DOHH2 (cell line): ENCODE measurements at regions not wholly inside any gene's neighbourhood (a gene's known extent, or its start where the extent isn't known, plus 50 kb on each side); places are given as distances from the start of the nearest gene placed in this dataset.

ENCODE experiments used
- CTCF ChIP-seq: fragments of 200-600 bp; sonication (generic); IDR thresholded peaks from one replicate; pipeline ENCODE4 v1.5.1; 2014; ENCODE audit warnings: antibody characterized with exemption, mild to moderate bottlenecking, low read depth, low read length; ENCODE audit not compliant: poor library complexity, severe bottlenecking
- EZH2phosphoT487 ChIP-seq: fragments of 200-600 bp; sonication (generic); IDR thresholded peaks from 2 replicates; pipeline ENCODE4 v1.6.1; 2017; ENCODE audit warnings: borderline replicate concordance, mild to moderate bottlenecking, antibody characterized with exemption, low read length, moderate library complexity, mixed read lengths

- no peak for TF ChIP-seq CTCF
- no peak for TF ChIP-seq EZH2phosphoT487
These were observed 199.6 kb downstream of the FBXO15 start for GRCh38 chr18:73948084-73948483.
